ENCODE measurements at regions not wholly inside any gene's neighbourhood (a gene's known extent, or its start where the extent isn't known, plus 50 kb on each side); places are given as distances from the start of the nearest gene placed in this dataset.

DNA sequence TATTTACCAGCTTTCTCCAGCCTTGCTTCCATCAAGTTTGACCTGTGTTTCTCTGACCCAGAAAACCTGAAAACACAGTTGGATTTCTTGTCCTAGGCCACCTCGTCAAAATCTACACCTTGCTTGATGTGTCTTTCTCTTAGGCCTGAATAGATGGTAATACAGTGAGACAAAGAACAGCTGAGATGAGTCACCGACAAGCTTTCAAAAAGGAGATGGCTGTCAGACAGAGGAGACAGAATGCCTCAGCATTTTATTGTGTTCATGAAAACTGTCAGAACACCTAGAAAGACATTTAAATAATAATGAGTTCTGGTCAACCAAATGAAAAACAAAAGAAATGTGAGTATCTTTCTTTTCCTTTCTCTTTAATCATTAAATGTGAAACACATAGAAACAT, 119.7 kb upstream of the SORCS1 start:
- DNase-seq (ENCODE audit: low spot score in 2 of 2) = no peak

DNA sequence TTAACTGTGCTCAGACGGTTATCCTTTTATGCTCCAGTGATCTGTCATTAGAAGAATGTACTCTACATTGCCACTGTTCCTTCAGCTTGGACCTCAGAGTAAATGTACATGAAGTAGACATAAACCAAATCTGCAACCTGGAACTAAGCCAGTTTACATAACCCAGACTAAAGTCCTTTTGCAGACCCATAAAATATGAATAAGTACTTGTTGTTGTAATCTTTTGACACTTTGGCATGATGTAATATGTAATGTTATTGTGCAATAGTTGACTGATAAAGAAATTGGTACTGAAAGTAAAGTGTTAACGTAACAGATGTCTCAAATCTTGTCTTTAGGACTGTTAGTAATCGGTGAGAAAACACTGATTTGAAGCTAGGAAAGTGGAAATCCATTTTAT, 115.8 kb upstream of the SORCS1 start:
- Mint-ChIP-seq H3K27ac (ENCODE audit: low read depth) (no peak overlapping the region), H3K4me3 (no peak overlapping the region), H3K36me3 (ENCODE audit: insufficient read depth) (no peaks in the 10 kb centered on the region), H3K9me3 (peaks cover 29% of the 10 kb centered on the region), H3K27me3 (no peaks in the 10 kb centered on the region), H3K4me1 (no peaks in the 10 kb centered on the region)
- no peak for ATAC-seq (replicated peaks; ENCODE audit: extremely low read depth, poor library complexity, severe bottlenecking)
- no peak for DNase-seq (ENCODE audit: low spot score in 2 of 2)

More for the DNA sequence above, 119.7 kb upstream of the SORCS1 start:
- no peak for ATAC-seq (replicated peaks; ENCODE audit: extremely low read depth, poor library complexity, severe bottlenecking)
- H3K36me3 Mint-ChIP-seq (ENCODE audit: insufficient read depth) = no peaks in the 10 kb centered on the region
- peaks cover 25% of the 10 kb centered on the region for H3K9me3 Mint-ChIP-seq
- H3K27ac Mint-ChIP-seq (ENCODE audit: low read depth) = no peak overlapping the region
- H3K4me1 Mint-ChIP-seq = no peaks in the 10 kb centered on the region
- H3K4me3 Mint-ChIP-seq = no peak overlapping the region
- no peaks in the 10 kb centered on the region for H3K27me3 Mint-ChIP-seq

DNA sequence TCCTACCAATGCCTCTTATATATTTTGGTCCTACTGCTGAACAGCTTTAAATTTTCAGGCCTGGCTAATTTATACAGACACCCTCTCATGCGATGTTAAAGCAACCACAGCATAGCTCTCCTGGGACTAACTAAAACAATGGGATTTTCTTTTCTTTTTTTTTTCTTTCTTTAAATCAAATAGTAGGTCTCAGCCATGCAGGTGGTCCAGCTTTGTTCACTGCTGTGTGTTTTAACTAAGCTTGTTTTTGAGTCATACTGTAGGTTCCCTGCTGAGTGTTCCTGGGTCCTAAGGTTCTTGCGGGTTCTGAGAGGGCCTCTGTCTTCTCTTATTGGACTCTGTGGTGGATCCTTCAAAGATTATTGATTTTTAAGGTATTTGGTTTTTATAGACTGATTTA, 113.1 kb upstream of the SORCS1 start:
- H3K27me3 Mint-ChIP-seq = no peaks in the 10 kb centered on the region
- H3K4me1 Mint-ChIP-seq = no peaks in the 10 kb centered on the region
- DNase-seq (ENCODE audit: low spot score in 2 of 2) = no peak
- no peaks in the 10 kb centered on the region for H3K36me3 Mint-ChIP-seq (ENCODE audit: insufficient read depth)
- H3K9me3 Mint-ChIP-seq = peaks cover 26% of the 10 kb centered on the region
- no peak for ATAC-seq (replicated peaks; ENCODE audit: extremely low read depth, poor library complexity, severe bottlenecking)
- no peak overlapping the region for H3K4me3 Mint-ChIP-seq
- no peak overlapping the region for H3K27ac Mint-ChIP-seq (ENCODE audit: low read depth)

DNA sequence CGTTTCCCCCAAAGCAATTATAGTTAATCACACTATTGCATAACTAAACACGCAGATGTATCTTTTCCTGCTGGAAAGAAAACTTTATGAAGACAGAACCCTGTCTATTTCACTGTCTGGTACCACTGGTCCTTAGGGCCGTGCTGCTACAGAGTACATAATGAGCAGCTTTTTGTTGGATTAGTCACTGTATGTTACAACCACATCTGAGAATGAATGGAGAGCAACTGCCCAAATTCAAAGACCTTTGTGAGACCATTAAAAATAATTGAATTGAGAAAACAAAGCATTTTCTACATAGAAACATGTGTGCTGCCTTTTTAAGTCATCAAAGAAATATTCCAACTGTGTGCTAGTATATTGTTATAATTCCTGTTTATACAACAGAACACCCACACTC, 111.3 kb upstream of the SORCS1 start:
- no peak for ATAC-seq (replicated peaks; ENCODE audit: extremely low read depth, poor library complexity, severe bottlenecking)
- H3K36me3 Mint-ChIP-seq (ENCODE audit: insufficient read depth) = no peaks in the 10 kb centered on the region
- peaks cover 21% of the 10 kb centered on the region for H3K9me3 Mint-ChIP-seq
- no peaks in the 10 kb centered on the region for H3K27me3 Mint-ChIP-seq
- H3K4me1 Mint-ChIP-seq = no peaks in the 10 kb centered on the region
- no peak overlapping the region for H3K4me3 Mint-ChIP-seq
- no peak overlapping the region for H3K27ac Mint-ChIP-seq (ENCODE audit: low read depth)
- DNase-seq (ENCODE audit: low spot score in 2 of 2) = no peak

DNA sequence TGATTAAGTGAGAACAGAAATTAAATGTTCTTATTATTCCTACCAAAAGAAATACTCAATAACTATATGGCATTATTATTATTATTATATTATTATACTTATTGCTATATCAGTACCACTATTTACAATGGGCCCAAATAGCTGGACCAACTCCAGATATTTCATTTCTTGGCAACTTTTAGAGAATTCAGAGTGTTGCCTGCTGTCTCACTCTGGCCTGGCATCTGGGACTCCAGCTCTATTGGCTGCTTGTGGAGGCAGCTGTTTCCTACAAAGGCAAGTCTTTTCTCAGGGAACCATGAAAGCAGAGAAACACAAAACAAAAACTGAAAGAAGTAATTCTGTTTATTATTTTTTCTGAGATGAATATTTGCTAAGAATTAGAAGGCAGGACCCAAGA, 105.1 kb upstream of the SORCS1 start:
- no peak for ATAC-seq (replicated peaks; ENCODE audit: extremely low read depth, poor library complexity, severe bottlenecking)
- no peak overlapping the region for H3K27ac Mint-ChIP-seq (ENCODE audit: low read depth)
- H3K9me3 Mint-ChIP-seq = peaks cover 33% of the 10 kb centered on the region
- H3K4me3 Mint-ChIP-seq = no peak overlapping the region
- H3K27me3 Mint-ChIP-seq = no peaks in the 10 kb centered on the region
- no peaks in the 10 kb centered on the region for H3K4me1 Mint-ChIP-seq
- no peaks in the 10 kb centered on the region for H3K36me3 Mint-ChIP-seq (ENCODE audit: insufficient read depth)
- no peak for DNase-seq (ENCODE audit: low spot score in 2 of 2)

DNA sequence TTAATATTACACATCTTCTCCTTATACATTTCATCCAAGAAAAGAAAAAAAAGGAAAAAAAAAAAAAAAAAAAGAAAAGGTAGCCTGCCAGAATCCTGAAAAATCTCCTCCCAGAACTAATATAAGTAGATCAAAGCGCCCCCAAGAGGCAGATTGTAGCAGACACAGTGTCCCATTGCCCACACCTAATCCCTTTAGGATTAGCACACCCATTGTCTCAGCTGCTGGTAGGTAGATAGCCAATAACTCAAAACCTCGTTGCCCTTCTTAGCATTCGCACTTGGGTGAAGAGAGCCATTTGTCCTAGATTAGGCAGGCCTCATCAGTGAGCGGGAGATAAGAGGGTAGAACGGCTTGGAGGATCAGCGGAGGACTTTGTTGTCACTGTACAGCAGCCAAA, 100.2 kb upstream of the SORCS1 start:
- H3K27ac Mint-ChIP-seq (ENCODE audit: low read depth) = no peak overlapping the region
- peaks cover 2% of the 10 kb centered on the region for H3K36me3 Mint-ChIP-seq (ENCODE audit: insufficient read depth)
- H3K4me3 Mint-ChIP-seq = no peak overlapping the region
- H3K4me1 Mint-ChIP-seq = no peaks in the 10 kb centered on the region
- H3K27me3 Mint-ChIP-seq = no peaks in the 10 kb centered on the region
- ATAC-seq (replicated peaks; ENCODE audit: extremely low read depth, poor library complexity, severe bottlenecking) (no peak), DNase-seq (ENCODE audit: low spot score in 2 of 2) (no peak)
- H3K9me3 Mint-ChIP-seq = peaks cover 26% of the 10 kb centered on the region

DNA sequence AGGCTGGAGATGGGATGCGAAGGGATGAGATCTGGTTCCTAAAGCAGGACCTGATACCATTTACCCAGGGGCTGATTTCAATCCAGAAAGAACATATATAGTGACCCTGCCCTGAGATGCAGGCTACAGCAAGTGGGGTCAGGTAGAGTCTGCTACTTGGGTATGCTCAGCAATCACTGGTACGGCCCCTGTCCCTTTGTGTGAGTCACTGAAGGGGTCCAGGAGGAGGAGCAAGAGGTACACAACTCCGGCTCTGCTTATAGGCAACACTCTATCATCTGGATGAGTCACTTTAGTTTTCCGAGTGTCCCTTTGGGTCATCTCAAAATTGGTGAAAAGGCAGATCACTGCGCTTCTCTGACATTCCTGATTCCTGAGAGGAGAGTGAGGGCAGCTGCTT, 79.6 kb upstream of the SORCS1 start:
- DNase-seq (ENCODE audit: low spot score in 2 of 2) = no peak
- H3K27ac Mint-ChIP-seq (ENCODE audit: low read depth) = no peak overlapping the region
- H3K4me1 Mint-ChIP-seq = no peaks in the 10 kb centered on the region
- no peak overlapping the region for H3K4me3 Mint-ChIP-seq
- peaks cover 5% of the 10 kb centered on the region for H3K9me3 Mint-ChIP-seq
- no peaks in the 10 kb centered on the region for H3K27me3 Mint-ChIP-seq
- H3K36me3 Mint-ChIP-seq (ENCODE audit: insufficient read depth) = no peaks in the 10 kb centered on the region
- ATAC-seq (replicated peaks; ENCODE audit: extremely low read depth, poor library complexity, severe bottlenecking) = no peak

DNA sequence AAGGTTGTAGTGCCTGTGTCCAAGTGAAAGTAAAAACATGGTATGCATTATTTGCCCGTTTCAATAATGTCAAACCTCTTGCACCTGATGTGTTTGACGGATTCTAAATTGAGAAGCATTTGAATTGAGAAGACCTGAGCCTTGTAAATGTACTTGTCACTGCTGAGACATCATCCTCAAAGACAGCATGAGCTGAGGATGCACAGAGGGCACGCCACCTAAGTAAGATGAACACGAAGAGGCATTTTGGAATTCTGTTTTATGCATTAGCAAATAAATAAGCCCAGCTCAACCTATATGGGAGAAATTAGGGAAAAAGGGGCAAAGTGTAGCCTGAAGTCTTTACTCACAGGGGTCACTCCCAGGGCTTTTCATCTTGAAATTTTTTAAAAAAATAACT, 73.8 kb upstream of the SORCS1 start:
- H3K36me3 Mint-ChIP-seq (ENCODE audit: insufficient read depth) = no peaks in the 10 kb centered on the region
- H3K27ac Mint-ChIP-seq (ENCODE audit: low read depth) = no peak overlapping the region
- H3K27me3 Mint-ChIP-seq = no peaks in the 10 kb centered on the region
- H3K9me3 Mint-ChIP-seq = peaks cover 14% of the 10 kb centered on the region
- H3K4me1 Mint-ChIP-seq = no peaks in the 10 kb centered on the region
- no peak overlapping the region for H3K4me3 Mint-ChIP-seq
- ATAC-seq (replicated peaks; ENCODE audit: extremely low read depth, poor library complexity, severe bottlenecking) (no peak), DNase-seq (ENCODE audit: low spot score in 2 of 2) (no peak)

DNA sequence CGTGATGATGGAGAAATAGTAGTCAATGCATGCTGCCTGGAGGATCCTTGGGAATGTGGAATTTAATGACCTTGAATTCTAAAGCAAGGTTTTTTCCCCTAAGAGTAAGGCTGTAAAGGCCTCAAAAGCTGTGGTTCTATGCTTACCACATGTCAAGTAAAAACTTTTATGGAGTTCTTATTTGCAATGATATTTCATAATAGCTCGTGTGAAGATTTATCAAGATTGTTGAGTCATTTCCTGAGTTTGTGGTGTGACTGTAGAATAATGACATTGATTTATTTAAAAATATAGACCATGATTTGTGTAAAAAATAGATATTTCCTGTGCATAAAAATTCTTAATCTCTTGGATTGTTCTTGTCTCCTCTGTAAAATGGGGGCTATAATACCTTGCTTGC, 67.5 kb upstream of the SORCS1 start:
- H3K36me3 Mint-ChIP-seq (ENCODE audit: insufficient read depth) = no peaks in the 10 kb centered on the region

DNA sequence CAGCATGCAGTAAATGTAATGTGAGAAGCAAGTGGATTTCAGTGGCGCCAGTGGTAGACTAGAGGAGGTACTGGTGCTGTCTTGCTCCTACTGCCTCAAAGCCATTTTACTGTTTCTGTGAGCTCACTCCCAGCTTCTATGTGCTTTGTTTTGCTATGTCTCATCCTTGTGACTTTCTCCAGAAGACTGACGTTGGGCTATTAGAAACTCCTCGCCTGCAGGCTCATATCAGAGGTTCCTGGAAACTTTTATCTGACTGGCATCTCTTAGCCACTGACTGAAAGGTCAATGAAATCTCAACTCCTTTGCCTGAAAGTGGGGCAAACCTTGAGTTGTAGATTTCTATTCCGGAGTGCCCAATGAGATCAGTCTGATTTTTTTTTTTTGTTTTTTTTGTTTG, 66.4 kb upstream of the SORCS1 start:
- Mint-ChIP-seq H3K4me3 (no peak overlapping the region), H3K27me3 (no peaks in the 10 kb centered on the region), H3K36me3 (ENCODE audit: insufficient read depth) (no peaks in the 10 kb centered on the region), H3K27ac (ENCODE audit: low read depth) (no peak overlapping the region), H3K4me1 (no peaks in the 10 kb centered on the region), H3K9me3 (peaks cover 42% of the 10 kb centered on the region)
- ATAC-seq (replicated peaks; ENCODE audit: extremely low read depth, poor library complexity, severe bottlenecking) = no peak
- DNase-seq (ENCODE audit: low spot score in 2 of 2) = no peak

More for the DNA sequence above, 67.5 kb upstream of the SORCS1 start:
- no peak for ATAC-seq (replicated peaks; ENCODE audit: extremely low read depth, poor library complexity, severe bottlenecking)
- Mint-ChIP-seq H3K27me3 (no peaks in the 10 kb centered on the region), H3K4me1 (no peaks in the 10 kb centered on the region), H3K4me3 (no peak overlapping the region), H3K9me3 (peaks cover 41% of the 10 kb centered on the region), H3K27ac (ENCODE audit: low read depth) (no peak overlapping the region)
- DNase-seq (ENCODE audit: low spot score in 2 of 2) = no peak

DNA sequence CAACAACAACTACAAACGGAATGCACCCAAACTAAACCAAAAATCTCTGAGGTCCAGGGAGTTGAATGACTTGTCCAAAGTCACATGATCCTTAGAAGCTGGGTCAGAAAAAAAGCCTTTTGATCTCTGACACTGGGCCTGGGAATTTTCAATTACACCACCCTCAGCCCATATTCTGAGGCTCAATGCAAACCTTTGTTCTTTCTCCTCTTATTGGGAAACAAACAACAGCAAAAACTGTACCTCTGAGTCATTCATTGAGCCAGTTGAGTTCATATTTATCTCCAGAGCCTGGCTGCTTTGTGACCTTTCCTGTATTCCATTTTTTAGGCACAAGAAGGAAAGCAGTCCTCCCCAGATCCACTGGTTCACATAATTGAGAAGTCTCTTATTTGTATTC, 51.2 kb upstream of the SORCS1 start:
- ATAC-seq (replicated peaks; ENCODE audit: extremely low read depth, poor library complexity, severe bottlenecking) (no peak), DNase-seq (ENCODE audit: low spot score in 2 of 2) (no peak)
- no peak overlapping the region for H3K4me3 Mint-ChIP-seq
- no peaks in the 10 kb centered on the region for H3K4me1 Mint-ChIP-seq
- H3K27me3 Mint-ChIP-seq = no peaks in the 10 kb centered on the region
- no peaks in the 10 kb centered on the region for H3K36me3 Mint-ChIP-seq (ENCODE audit: insufficient read depth)
- no peak overlapping the region for H3K27ac Mint-ChIP-seq (ENCODE audit: low read depth)
- peaks cover 26% of the 10 kb centered on the region for H3K9me3 Mint-ChIP-seq

Measured in central memory CD8-positive, alpha-beta T cell (primary cell).